DOHH2 (cell line): ENCODE measurements at regions not wholly inside any gene's neighbourhood (a gene's known extent, or its start where the extent isn't known, plus 50 kb on each side); places are given as distances from the start of the nearest gene placed in this dataset.

ENCODE experiments used
- CTCF ChIP-seq: fragments of 200-600 bp; sonication (generic); IDR thresholded peaks from one replicate; pipeline ENCODE4 v1.5.1; 2014; ENCODE audit warnings: antibody characterized with exemption, mild to moderate bottlenecking, low read depth, low read length; ENCODE audit not compliant: poor library complexity, severe bottlenecking
- EZH2phosphoT487 ChIP-seq: fragments of 200-600 bp; sonication (generic); IDR thresholded peaks from 2 replicates; pipeline ENCODE4 v1.6.1; 2017; ENCODE audit warnings: borderline replicate concordance, mild to moderate bottlenecking, antibody characterized with exemption, low read length, moderate library complexity, mixed read lengths

- TF ChIP-seq CTCF = no peak
- no peak for TF ChIP-seq EZH2phosphoT487
These were observed 150.5 kb downstream of the KATNIP start for GRCh38 chr16:27700304-27700995.
